Breast epithelium (tissue), 3 donors: ENCODE measurements at regions not wholly inside any gene's neighbourhood (a gene's known extent, or its start where the extent isn't known, plus 50 kb on each side); places are given as distances from the start of the nearest gene placed in this dataset.

Source experiments
- CTCF ChIP-seq, 3 donors: fragments of 450-650 bp; IDR thresholded peaks; one replicate each; pipeline ENCODE4 v1.5.1; 2016 to 2017; ENCODE audit warnings: antibody characterized with exemption in 3 of 3, mild to moderate bottlenecking in 3 of 3, moderate library complexity in 3 of 3
- POLR2A ChIP-seq: fragments of 450-650 bp; IDR thresholded peaks from one replicate; pipeline ENCODE4 v1.6.1; 2016; ENCODE audit warnings: antibody characterized with exemption, mild to moderate bottlenecking, moderate library complexity
- POLR2AphosphoS5 ChIP-seq, 3 donors: sonication (generic); formaldehyde crosslinking; IDR thresholded peaks; one replicate each; pipeline ENCODE4 v1.6.1; 2017; ENCODE audit warnings: antibody characterized with exemption in 3 of 3

GRCh38 chr20:52372169-52372568, 180.6 kb upstream of the ZFP64 start:
- TF ChIP-seq CTCF (IDR thresholded peaks at IDR 0.05), result no peak
- no peak for TF ChIP-seq POLR2A
- no peak for TF ChIP-seq POLR2AphosphoS5 (IDR thresholded peaks at IDR 0.05)
